Inflammatory macrophage treated with lipopolysaccharide for 4 hours (primary cell): ENCODE measurements at regions not wholly inside any gene's neighbourhood (a gene's known extent, or its start where the extent isn't known, plus 50 kb on each side); places are given as distances from the start of the nearest gene placed in this dataset.
"Not testable (repeated sequence)": the region's sequence is repeated elsewhere in the genome, so short reads cannot be mapped to it uniquely, and the experiment has no call there.

Experiments
- DNase-seq: peaks from one replicate; pipeline ENCODE4 v3.0.0-alpha.2; 2020

- no peak for DNase-seq
Observed at GRCh38 chr13:87255394-87255793, 415.8 kb upstream of the SLITRK5 start.

DNA sequence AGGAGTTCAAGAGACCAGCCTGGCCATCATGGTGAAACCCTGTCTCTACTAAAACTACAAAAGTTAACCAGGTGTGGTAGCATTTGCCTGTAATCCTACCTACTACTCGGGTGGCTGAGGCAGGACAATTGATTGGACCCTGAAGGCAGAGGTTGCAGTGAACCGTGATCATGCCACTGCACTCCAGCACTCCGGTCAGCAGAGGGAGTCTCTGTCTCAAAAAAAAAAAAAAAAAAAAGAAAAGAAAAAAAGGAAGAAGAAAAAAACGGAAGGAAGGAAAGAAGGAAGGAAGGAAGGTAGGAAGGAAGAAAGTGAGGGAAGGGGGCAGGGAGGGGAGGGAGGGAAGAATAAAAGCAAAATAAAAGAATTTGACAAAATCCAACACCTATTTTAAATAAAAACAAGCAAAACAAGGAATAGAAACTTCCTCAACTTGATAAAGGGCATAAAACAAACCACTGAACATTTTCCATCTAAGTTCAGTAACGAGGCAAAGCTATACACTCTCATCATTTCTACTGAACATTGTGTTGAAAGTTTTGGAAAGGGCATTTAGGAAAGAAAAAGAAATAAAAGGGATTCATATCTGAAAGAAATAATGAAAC lies 411.6 kb upstream of the SLITRK5 start:
- no peak for DNase-seq

GRCh38 chr13:87274209-87274819 lies 396.9 kb upstream of the SLITRK5 start:
- DNase-seq: peak; percentile 18

DNA sequence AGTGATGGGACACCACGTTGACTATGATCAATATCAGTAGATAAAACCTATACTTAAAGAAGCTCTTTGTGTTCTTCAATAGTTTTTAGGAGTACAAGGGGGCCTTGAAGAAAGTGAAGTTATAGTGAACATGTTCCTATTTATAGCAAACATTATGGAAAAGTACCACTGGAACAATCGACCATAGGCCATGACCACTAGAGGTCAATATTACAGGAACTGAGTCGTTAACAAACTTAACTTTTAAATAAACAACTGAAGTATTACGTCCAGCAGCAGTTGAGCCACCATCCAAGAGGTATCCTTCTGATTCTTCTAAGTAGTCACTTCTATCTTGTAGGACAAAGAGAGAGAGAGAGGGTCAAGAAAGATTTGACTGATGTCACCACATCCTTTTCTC lies 391.0 kb upstream of the SLITRK5 start:
- no peak for DNase-seq

DNA sequence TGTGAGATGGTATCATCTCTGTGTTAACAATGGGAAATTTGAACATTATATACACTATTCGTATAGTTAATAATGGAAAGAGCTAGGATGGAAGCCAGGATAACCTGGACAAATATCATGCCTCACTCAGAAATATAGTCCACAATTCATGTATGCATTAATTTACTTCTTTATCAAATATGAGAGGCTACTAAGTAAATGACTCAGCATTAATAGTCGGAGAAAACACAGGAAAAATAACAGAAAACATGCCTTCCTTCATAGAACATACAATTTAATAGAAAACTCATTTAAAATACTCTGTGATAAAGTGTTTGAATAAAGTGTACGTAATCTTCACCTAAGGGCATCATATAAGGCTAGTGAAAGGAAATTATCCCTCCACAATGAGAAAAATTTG lies 383.4 kb upstream of the SLITRK5 start:
- no peak for DNase-seq

GRCh38 chr13:87295636-87296035 lies 375.5 kb upstream of the SLITRK5 start:
- no peak for DNase-seq

- DNase-seq: no peak
Observed at GRCh38 chr13:87302034-87302433, 369.1 kb upstream of the SLITRK5 start.

- no peak for DNase-seq
Observed at GRCh38 chr13:87302931-87303330, 368.2 kb upstream of the SLITRK5 start.

GRCh38 chr13:87311165-87311564 lies 360.0 kb upstream of the SLITRK5 start:
- DNase-seq: no peak

DNA sequence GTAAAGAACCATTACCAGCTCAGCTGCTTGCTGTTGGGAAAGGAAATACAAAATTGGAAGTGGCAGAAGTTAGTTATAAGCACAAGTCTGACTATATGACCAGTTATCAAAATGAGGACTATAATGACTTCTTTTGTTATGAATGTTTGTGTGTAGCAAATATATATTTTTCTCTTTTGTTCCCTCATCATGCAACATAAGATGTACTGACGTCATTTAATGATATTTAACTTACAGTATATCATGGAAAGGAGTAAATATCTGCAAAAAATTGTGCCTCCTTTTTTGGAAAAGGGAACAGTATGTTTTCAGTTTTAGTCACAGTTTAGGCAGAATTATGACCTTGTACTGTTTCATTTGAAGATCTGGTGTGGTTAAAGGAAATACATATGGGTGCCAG lies 356.3 kb upstream of the SLITRK5 start:
- no peak for DNase-seq

DNA sequence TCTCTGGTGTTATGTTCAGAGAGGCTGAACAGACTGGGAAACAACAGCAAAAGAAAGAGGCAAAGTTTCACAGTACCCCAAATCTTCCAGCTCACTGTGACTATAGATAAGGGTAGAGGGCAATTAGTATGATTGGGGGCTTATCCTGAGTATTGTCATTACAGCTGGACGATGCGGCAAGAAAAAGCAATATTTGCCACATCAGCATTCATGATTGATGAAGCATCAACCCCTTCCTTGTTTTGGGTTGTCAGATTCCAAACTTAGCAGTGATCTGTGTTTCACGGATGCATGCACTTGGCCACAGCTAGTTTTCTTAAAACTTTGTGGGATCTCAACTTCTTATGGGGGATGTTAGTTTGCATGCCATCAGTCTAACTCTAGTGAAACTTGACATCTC lies 348.8 kb upstream of the SLITRK5 start:
- no peak for DNase-seq

GRCh38 chr13:87324558-87324957 lies 346.6 kb upstream of the SLITRK5 start:
- no peak for DNase-seq

DNA sequence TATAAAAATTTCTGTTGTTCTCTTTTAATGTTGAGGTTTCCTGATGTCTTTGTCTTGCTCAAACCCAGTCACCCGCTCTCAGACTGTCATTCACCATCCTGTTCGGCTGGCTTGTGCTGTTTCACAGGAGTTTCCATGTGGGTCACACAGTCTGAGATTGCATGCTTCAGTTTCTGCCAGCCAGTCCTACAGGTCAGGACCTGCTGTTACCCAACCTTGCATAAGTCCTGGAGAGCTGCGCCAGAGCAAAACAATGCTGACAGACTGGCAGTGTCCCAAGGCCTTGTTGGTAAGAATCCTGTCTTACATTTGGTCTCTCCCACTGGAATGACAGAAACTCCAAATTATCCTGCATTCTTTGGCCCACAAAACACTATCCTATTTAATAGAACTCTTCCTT lies 340.0 kb upstream of the SLITRK5 start:
- DNase-seq: no peak

GRCh38 chr13:87333599-87333998 lies 337.6 kb upstream of the SLITRK5 start:
- DNase-seq: no peak

- DNase-seq: no peak
Observed at GRCh38 chr13:87334176-87334575, 337.0 kb upstream of the SLITRK5 start.

GRCh38 chr13:87336346-87336889 lies 334.8 kb upstream of the SLITRK5 start:
- DNase-seq: not testable (repeated sequence)

DNA sequence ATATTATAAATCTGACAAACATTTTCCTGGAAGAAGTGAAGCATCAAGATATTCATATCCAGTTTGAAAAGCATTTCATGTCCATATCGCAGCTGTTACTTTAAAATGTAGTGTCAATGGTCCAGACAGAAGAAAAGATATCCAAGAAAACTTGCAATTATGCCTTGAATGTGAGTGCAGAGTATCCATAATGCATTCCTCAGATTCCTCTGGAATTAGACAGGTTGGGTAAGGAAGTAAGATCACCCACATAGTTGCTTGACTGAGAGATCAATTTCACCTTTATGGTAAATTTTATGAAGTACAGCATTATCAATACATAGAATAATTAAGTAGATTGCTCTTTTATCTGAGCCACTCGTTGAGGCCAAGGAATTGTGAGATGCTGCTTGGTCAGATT lies 327.0 kb upstream of the SLITRK5 start:
- no peak for DNase-seq

DNA sequence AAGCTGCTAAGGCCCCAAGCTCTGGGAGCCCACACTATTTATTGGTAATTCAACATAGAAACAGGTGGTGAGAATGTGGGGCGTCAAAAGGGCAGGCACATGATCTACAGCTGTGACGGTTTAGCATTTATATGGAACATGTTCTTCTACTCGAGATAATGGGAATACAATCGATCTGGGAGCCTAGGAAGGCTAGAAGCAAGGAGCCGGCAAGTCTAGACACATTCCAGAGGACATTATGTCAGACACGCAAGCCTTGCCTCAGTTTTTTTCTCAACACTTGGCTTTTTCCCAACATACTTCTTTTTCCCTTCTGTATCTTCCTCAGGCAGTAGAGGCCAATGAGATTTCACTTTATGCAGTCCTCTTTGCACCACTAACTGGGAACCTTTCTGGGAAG lies 315.7 kb upstream of the SLITRK5 start:
- DNase-seq: no peak

GRCh38 chr13:87356314-87356713 lies 314.9 kb upstream of the SLITRK5 start:
- no peak for DNase-seq

GRCh38 chr13:87358319-87358718 lies 312.9 kb upstream of the SLITRK5 start:
- no peak for DNase-seq

- DNase-seq: no peak
Observed at GRCh38 chr13:87361216-87361615, 310.0 kb upstream of the SLITRK5 start.

- DNase-seq: no peak
Observed at GRCh38 chr13:87368639-87369038, 302.5 kb upstream of the SLITRK5 start.

DNA sequence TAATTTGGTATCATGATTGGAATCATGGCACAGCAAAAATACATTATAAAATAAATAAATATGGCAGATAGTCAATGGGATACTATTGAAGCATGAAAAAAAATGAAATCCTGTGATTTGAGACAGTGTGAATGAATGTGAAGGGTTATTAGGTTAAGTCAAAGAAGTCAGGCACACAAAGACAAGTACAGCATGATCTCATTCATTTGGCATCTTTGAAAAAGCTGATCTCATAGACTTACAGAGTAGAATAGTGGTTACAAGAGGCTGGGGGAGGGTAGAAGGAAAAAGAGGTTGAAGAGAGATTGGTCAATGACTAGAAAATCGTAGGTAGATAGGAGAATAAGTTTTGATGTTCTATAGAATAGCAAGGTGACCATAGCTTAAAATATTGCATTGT lies 295.1 kb upstream of the SLITRK5 start:
- no peak for DNase-seq

- DNase-seq: no peak
Observed at GRCh38 chr13:87384099-87384498, 287.1 kb upstream of the SLITRK5 start.

- DNase-seq: no peak
Observed at GRCh38 chr13:87393358-87393757, 277.8 kb upstream of the SLITRK5 start.
